ENCODE measurements at regions not wholly inside any gene's neighbourhood (a gene's known extent, or its start where the extent isn't known, plus 50 kb on each side); places are given as distances from the start of the nearest gene placed in this dataset.
"Not testable (repeated sequence)": the region's sequence is repeated elsewhere in the genome, so short reads cannot be mapped to it uniquely, and the experiment has no call there.

DNA sequence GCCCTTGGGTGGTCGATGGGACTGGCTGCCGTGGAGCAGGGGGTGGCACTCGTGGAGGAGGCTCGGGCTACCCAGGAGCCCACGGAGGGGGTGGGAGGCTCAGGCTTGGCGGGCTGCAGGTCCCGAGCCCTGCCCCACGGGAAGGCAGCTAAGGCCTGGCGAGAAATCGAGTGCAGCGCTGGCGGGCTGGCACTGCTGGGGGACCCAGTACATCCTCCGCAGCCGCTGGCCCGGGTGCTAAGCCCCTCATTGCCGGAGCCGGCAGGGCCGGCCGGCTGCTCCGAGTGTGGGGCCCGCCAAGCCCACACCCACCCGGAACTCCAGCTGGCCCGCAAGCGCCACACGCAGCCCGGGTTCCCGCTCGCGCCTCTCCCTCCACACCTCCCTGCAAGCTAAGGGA, 435.6 kb downstream of the RWDD3 start:
- TF ChIP-seq POLR2AphosphoS5, POLR2A (IDR thresholded peaks at IDR 0.05): not testable (repeated sequence)

Data from sigmoid colon (tissue), 4 donors.